ENCODE measurements at regions not wholly inside any gene's neighbourhood (a gene's known extent, or its start where the extent isn't known, plus 50 kb on each side); places are given as distances from the start of the nearest gene placed in this dataset.

- Histone ChIP-seq H3K4me1 (ENCODE audit: control insufficient read depth in 1 of 2, insufficient read depth in 2 of 2, low read length in 2 of 2) (no peaks in the 10 kb centered on the region), H3K9me3 (replicated peaks in 1 of 2; ENCODE audit: control insufficient read depth in 1 of 2, insufficient read depth in 1 of 2, low read length in 2 of 2) (no peaks in the 10 kb centered on the region), H3K79me2 (ENCODE audit: insufficient read depth, low read length) (no peaks in the 10 kb centered on the region), H3K27me3 (ENCODE audit: control insufficient read depth in 2 of 2, insufficient read depth in 2 of 2, low read length in 2 of 2) (no peaks in the 10 kb centered on the region), H3K9ac (ENCODE audit: insufficient read depth, low read length, poor library complexity, severe bottlenecking) (no peak overlapping the region), H4K20me1 (ENCODE audit: insufficient read depth, low read length) (no peaks in the 10 kb centered on the region), H3K4me3 (replicated peaks in 1 of 3; ENCODE audit: low read depth in 2 of 3, low read length in 3 of 3) (no peak overlapping the region), H3K36me3 (replicated peaks in 1 of 2; ENCODE audit: control insufficient read depth in 1 of 2, insufficient read depth in 2 of 2, low read length in 2 of 2) (no peaks in the 10 kb centered on the region), H2AFZ (ENCODE audit: insufficient read depth, low read depth, low read length, poor library complexity, severe bottlenecking) (no peak overlapping the region), H3K27ac (ENCODE audit: low read depth in 1 of 2, low read length in 2 of 2) (no peak overlapping the region), H3K4me2 (replicated peaks; ENCODE audit: extremely low read depth, low read length, poor library complexity, severe bottlenecking) (no peak overlapping the region)
- no peak for DNase-seq
- TF ChIP-seq, protein P1, sequence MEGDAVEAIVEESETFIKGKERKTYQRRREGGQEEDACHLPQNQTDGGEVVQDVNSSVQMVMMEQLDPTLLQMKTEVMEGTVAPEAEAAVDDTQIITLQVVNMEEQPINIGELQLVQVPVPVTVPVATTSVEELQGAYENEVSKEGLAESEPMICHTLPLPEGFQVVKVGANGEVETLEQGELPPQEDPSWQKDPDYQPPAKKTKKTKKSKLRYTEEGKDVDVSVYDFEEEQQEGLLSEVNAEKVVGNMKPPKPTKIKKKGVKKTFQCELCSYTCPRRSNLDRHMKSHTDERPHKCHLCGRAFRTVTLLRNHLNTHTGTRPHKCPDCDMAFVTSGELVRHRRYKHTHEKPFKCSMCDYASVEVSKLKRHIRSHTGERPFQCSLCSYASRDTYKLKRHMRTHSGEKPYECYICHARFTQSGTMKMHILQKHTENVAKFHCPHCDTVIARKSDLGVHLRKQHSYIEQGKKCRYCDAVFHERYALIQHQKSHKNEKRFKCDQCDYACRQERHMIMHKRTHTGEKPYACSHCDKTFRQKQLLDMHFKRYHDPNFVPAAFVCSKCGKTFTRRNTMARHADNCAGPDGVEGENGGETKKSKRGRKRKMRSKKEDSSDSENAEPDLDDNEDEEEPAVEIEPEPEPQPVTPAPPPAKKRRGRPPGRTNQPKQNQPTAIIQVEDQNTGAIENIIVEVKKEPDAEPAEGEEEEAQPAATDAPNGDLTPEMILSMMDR (IDR thresholded peaks at IDR 0.05): no peak
- H3K4me3 Mint-ChIP-seq: no peak overlapping the region
- H3K9me3 Mint-ChIP-seq: no peaks in the 10 kb centered on the region
- no peaks in the 10 kb centered on the region for H3K27me3 Mint-ChIP-seq (ENCODE audit: low read depth in 3 of 3)
- H3K36me3 Mint-ChIP-seq: no peaks in the 10 kb centered on the region
- no peaks in the 10 kb centered on the region for H3K4me1 Mint-ChIP-seq
- intact Hi-C loops (cut with micrococcal nuclease): no loop called here
- no peak overlapping the region for H3K27ac Mint-ChIP-seq
These were observed 193.2 kb upstream of the FAT4 start for GRCh38 chr4:125121581-125121980.

GRCh38 chr4:125116431-125116830 lies 198.3 kb upstream of the FAT4 start:
- Histone ChIP-seq H3K4me3 (replicated peaks in 1 of 3; ENCODE audit: low read depth in 2 of 3, low read length in 3 of 3) (no peak overlapping the region), H3K27ac (ENCODE audit: low read depth in 1 of 2, low read length in 2 of 2) (no peak overlapping the region), H3K9ac (ENCODE audit: insufficient read depth, low read length, poor library complexity, severe bottlenecking) (no peak overlapping the region), H3K4me2 (replicated peaks; ENCODE audit: extremely low read depth, low read length, poor library complexity, severe bottlenecking) (no peak overlapping the region), H3K79me2 (ENCODE audit: insufficient read depth, low read length) (no peaks in the 10 kb centered on the region), H3K4me1 (ENCODE audit: control insufficient read depth in 1 of 2, insufficient read depth in 2 of 2, low read length in 2 of 2) (no peaks in the 10 kb centered on the region), H3K9me3 (replicated peaks in 1 of 2; ENCODE audit: control insufficient read depth in 1 of 2, insufficient read depth in 1 of 2, low read length in 2 of 2) (no peaks in the 10 kb centered on the region), H4K20me1 (ENCODE audit: insufficient read depth, low read length) (no peaks in the 10 kb centered on the region), H3K27me3 (ENCODE audit: control insufficient read depth in 2 of 2, insufficient read depth in 2 of 2, low read length in 2 of 2) (no peaks in the 10 kb centered on the region), H2AFZ (ENCODE audit: insufficient read depth, low read depth, low read length, poor library complexity, severe bottlenecking) (no peak overlapping the region), H3K36me3 (replicated peaks in 1 of 2; ENCODE audit: control insufficient read depth in 1 of 2, insufficient read depth in 2 of 2, low read length in 2 of 2) (no peaks in the 10 kb centered on the region)
- no CpG with 5 or more reads among the region's 1 CpG for WGBS (ENCODE audit: insufficient coverage)
- Mint-ChIP-seq H3K9me3 (peaks cover 0 to 2% (median 0%) of the 10 kb centered on the region in 7 donors), H3K27me3 (ENCODE audit: low read depth in 3 of 3) (peaks cover 0 to 3% (median 3%) of the 10 kb centered on the region in 3 donors), H3K36me3 (no peaks in the 10 kb centered on the region), H3K27ac (no peak overlapping the region), H3K4me1 (no peaks in the 10 kb centered on the region), H3K4me3 (no peak overlapping the region)
- TF ChIP-seq, protein P1 (IDR thresholded peaks at IDR 0.05): no peak
- DNase-seq: no peak
- intact Hi-C loops (cut with micrococcal nuclease): no loop called here
